Bronchial epithelial cell (primary cell): ENCODE measurements at regions not wholly inside any gene's neighbourhood (a gene's known extent, or its start where the extent isn't known, plus 50 kb on each side); places are given as distances from the start of the nearest gene placed in this dataset.

Experiments
- DNase-seq: peaks from one replicate; pipeline ENCODE4 v3.0.0-alpha.2; 2010; ENCODE audit warnings: low read depth
- FAIRE-seq: peaks from 2 replicates; lab custom pipeline; 2011; peaks lifted over from hg19 to GRCh38; lab: Jason Lieb, UNC
- H3K27me3 ChIP-seq: 2 replicates; pipeline ENCODE4 v1.5.1; 2011; ENCODE audit warnings: low read length; ENCODE audit not compliant: control insufficient read depth, insufficient read depth
- H3K36me3 ChIP-seq: 2 replicates; pipeline ENCODE4 v1.5.1; 2011; ENCODE audit warnings: low read length; ENCODE audit not compliant: control insufficient read depth, insufficient read depth
- H3K4me3 ChIP-seq: 2 replicates; pipeline ENCODE4 v1.5.1; 2011; ENCODE audit warnings: mild to moderate bottlenecking, low read depth, low read length, control low read depth
- TF ChIP-seq, protein P1 (sequence below): IDR thresholded peaks from 2 replicates; pipeline ENCODE4 v1.5.1; 2011; ENCODE audit warnings: mild to moderate bottlenecking, moderate library complexity, low read length, control low read depth, inconsistent platforms; ENCODE audit not compliant: insufficient read depth, severe bottlenecking

DNA sequence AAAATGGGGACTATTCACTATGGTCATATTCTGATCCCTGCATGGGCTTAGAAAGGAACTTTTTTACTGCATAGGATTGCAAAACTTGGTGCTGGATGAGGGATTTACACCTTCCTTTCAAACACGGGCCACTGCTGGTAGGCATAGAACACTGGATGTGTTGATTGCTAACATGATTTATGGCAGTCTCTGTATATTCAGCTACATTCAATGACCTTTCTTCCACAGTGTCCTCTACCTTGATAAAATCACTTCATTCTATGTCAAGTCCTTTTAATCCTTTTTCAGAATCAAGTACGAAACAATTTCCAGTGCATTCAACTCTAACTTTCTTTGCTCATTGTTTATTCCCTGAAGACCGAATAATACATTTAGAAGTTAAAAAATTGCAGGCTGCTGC lies 91.9 kb upstream of the ATG10 start:
- H3K4me3 ChIP-seq, result no peak overlapping the region
- FAIRE-seq (no peak), DNase-seq (no peak)
- peaks cover 4% of the 10 kb centered on the region for H3K27me3 ChIP-seq
- H3K36me3 ChIP-seq, result no peaks in the 10 kb centered on the region
- TF ChIP-seq, protein P1, sequence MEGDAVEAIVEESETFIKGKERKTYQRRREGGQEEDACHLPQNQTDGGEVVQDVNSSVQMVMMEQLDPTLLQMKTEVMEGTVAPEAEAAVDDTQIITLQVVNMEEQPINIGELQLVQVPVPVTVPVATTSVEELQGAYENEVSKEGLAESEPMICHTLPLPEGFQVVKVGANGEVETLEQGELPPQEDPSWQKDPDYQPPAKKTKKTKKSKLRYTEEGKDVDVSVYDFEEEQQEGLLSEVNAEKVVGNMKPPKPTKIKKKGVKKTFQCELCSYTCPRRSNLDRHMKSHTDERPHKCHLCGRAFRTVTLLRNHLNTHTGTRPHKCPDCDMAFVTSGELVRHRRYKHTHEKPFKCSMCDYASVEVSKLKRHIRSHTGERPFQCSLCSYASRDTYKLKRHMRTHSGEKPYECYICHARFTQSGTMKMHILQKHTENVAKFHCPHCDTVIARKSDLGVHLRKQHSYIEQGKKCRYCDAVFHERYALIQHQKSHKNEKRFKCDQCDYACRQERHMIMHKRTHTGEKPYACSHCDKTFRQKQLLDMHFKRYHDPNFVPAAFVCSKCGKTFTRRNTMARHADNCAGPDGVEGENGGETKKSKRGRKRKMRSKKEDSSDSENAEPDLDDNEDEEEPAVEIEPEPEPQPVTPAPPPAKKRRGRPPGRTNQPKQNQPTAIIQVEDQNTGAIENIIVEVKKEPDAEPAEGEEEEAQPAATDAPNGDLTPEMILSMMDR, result no peak

DNA sequence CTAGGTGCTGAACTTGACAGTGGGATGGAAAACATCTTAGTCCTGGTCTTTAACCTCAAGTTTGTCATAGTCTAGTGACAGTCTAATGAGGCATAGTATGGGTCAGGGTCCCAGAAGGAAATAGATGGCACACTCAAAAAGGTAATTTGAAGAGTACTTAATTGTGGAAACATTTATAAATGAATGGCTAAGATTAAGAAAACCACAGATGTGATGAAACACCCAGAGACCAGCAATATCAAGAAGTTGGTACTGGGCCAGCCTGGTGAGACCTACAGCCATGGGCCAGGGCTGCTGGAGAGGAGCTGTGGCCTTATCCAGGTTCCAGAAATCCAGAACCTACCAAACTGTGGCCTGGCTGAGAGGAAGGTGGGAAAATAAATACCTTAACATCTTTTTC lies 93.5 kb upstream of the ATG10 start:
- peaks cover 4% of the 10 kb centered on the region for H3K27me3 ChIP-seq
- DNase-seq (no peak), FAIRE-seq (no peak)
- TF ChIP-seq, protein P1, result no peak
- H3K36me3 ChIP-seq, result no peaks in the 10 kb centered on the region
- H3K4me3 ChIP-seq, result no peak overlapping the region

DNA sequence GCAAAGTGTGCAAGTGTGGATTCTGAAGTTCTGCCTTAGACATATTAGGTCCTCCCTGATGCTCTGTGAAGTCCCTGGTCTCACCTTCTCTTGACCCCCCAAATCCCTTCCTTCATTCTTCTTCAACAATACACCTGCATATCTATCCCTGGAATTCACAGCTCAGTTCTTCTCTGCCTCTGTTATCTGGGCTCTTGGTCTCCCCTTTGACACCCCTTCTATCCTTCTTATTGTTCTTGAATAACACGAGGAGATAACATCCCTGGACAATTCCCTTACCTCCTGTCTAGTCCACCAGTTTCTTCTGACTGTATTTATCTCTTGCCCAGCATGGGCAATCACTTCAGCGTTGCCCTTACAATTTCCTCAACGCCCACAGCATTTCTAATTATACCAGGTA lies 104.8 kb upstream of the ATG10 start:
- FAIRE-seq (no peak), DNase-seq (no peak)
- Histone ChIP-seq H3K4me3 (no peak overlapping the region), H3K36me3 (no peaks in the 10 kb centered on the region), H3K27me3 (no peaks in the 10 kb centered on the region)
- TF ChIP-seq, protein P1, result no peak

DNA sequence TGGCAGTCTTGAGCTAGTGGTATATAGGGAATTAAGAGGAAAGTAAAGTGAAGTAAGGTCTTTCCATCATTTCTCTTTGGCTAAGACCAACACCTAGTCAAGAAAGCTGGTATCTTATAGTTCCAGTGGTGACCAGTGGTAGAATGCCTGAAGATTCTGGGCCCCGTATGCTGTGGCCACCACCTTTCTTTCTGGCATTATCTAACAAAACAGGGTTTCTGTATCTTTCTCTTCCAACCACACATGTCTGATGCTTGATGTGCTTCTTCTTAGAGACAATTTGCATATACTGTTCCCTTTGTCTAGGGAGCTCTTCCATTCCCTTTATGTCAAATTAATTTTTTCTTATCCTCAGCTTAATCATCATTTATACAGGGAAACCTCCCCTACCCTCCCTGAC lies 109.9 kb upstream of the SSBP2 start:
- no peak overlapping the region for H3K4me3 ChIP-seq
- DNase-seq, result no peak
- H3K36me3 ChIP-seq, result no peaks in the 10 kb centered on the region
- no peaks in the 10 kb centered on the region for H3K27me3 ChIP-seq
- no peak for FAIRE-seq
- TF ChIP-seq, protein P1, result no peak

DNA sequence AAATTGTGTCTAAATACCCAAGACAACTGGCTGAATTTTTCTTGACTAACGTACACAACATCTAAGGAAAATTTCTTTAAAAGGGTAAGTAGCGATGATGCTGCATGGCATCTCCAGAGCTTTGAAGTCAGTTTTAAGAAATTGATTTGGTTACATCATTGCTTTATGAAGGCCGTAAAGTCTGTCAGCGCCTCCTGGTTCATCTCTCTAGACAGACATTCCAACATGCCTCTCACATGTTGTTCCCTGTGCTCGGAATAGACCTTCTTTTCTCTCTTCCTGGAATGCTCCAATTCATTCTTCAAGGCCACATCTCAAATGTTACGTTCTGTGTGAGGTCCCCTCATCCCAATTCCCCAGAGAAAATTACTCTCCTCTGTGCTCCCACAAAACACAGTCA lies 108.7 kb upstream of the SSBP2 start:
- DNase-seq, result no peak
- TF ChIP-seq, protein P1, result no peak
- H3K36me3 ChIP-seq, result no peaks in the 10 kb centered on the region
- H3K27me3 ChIP-seq, result no peaks in the 10 kb centered on the region
- no peak overlapping the region for H3K4me3 ChIP-seq
- no peak for FAIRE-seq
